ENCODE measurements at regions not wholly inside any gene's neighbourhood (a gene's known extent, or its start where the extent isn't known, plus 50 kb on each side); places are given as distances from the start of the nearest gene placed in this dataset.

- no peak for TF ChIP-seq ZFP37 (tag by site-specific recombination; IDR thresholded peaks at IDR 0.05)
Observed at GRCh38 chr4:46667790-46668189, 241.3 kb downstream of the COX7B2 start (continued).

- H3K4me1 ChIP-seq (ENCODE audit: control insufficient read depth, insufficient read depth, low read length) = no peaks in the 10 kb centered on the region
- H3K9me3 ChIP-seq (ENCODE audit: control insufficient read depth, insufficient read depth, low read depth, low read length) = no peaks in the 10 kb centered on the region
- POLR2A ChIA-PET = no interaction called here
- H3K36me3 ChIP-seq (ENCODE audit: control insufficient read depth in 2 of 2, insufficient read depth in 1 of 2, low read length in 2 of 2) = no peaks in the 10 kb centered on the region
- no peak overlapping the region for H3K4me3 ChIP-seq (ENCODE audit: low read depth, low read length)
- no peak overlapping the region for H3K27ac ChIP-seq (ENCODE audit: extremely low read depth, low read depth, low read length)
- CTCF ChIA-PET = no interaction called here
- TF ChIP-seq ZNF530 (tag by site-specific recombination; IDR thresholded peaks at IDR 0.05; ENCODE audit: low read depth) = no peak
- no peak for TF ChIP-seq YY1 (tag by site-specific recombination; IDR thresholded peaks at IDR 0.05)
- TF ChIP-seq ZNF155 (tag by site-specific recombination; IDR thresholded peaks at IDR 0.05) = no peak
- no peak for TF ChIP-seq PRDM10 (tag by site-specific recombination; IDR thresholded peaks at IDR 0.05)
- TF ChIP-seq WT1 (tag by site-specific recombination; IDR thresholded peaks at IDR 0.05) = no peak
- no peak for TF ChIP-seq ZNF707 (tag by site-specific recombination; IDR thresholded peaks at IDR 0.05)
- TF ChIP-seq ZNF596 (tag by site-specific recombination; IDR thresholded peaks at IDR 0.05) = no peak
- no peak for TF ChIP-seq TSHZ1 (tag by site-specific recombination; IDR thresholded peaks at IDR 0.05; ENCODE audit: borderline replicate concordance)
- no peak for TF ChIP-seq MEIS1 (CRISPR knock-in tag; IDR thresholded peaks at IDR 0.05; ENCODE audit: borderline replicate concordance)
- TF ChIP-seq GLI4 (tag by site-specific recombination; IDR thresholded peaks at IDR 0.05) = no peak
- TF ChIP-seq ZNF202 (tag by site-specific recombination; IDR thresholded peaks at IDR 0.05; ENCODE audit: borderline replicate concordance) = no peak
- no peak for TF ChIP-seq ZNF580 (tag by site-specific recombination; IDR thresholded peaks at IDR 0.05)
- TF ChIP-seq ZNF138 (tag by site-specific recombination; IDR thresholded peaks at IDR 0.05; ENCODE audit: borderline replicate concordance) = no peak
Observed at GRCh38 chr4:46656071-46656470, 253.0 kb downstream of the COX7B2 start.

- no peaks in the 10 kb centered on the region for H3K9me3 ChIP-seq (ENCODE audit: control insufficient read depth, insufficient read depth, low read depth, low read length)
- no peak overlapping the region for H3K4me3 ChIP-seq (ENCODE audit: low read depth, low read length)
- no peaks in the 10 kb centered on the region for H3K4me1 ChIP-seq (ENCODE audit: control insufficient read depth, insufficient read depth, low read length)
- H3K36me3 ChIP-seq (ENCODE audit: control insufficient read depth in 2 of 2, insufficient read depth in 1 of 2, low read length in 2 of 2) = no peaks in the 10 kb centered on the region
- ChIA-PET CTCF (no interaction called here), POLR2A (no interaction called here)
- no peak overlapping the region for H3K27ac ChIP-seq (ENCODE audit: extremely low read depth, low read depth, low read length)
- TF ChIP-seq ZNF596 (tag by site-specific recombination; IDR thresholded peaks at IDR 0.05) (no peak), FEZF1 (tag by site-specific recombination; IDR thresholded peaks at IDR 0.05) (no peak), ZNF16 (tag by site-specific recombination; IDR thresholded peaks at IDR 0.05; ENCODE audit: low read depth) (no peak), ZNF610 (tag by site-specific recombination; IDR thresholded peaks at IDR 0.05; ENCODE audit: borderline replicate concordance) (no peak), REPIN1 (tag by site-specific recombination; IDR thresholded peaks at IDR 0.05; ENCODE audit: low read depth) (no peak), ZNF202 (tag by site-specific recombination; IDR thresholded peaks at IDR 0.05; ENCODE audit: borderline replicate concordance) (no peak), ZNF777 (tag by site-specific recombination; IDR thresholded peaks at IDR 0.05; ENCODE audit: borderline replicate concordance) (no peak), GLI4 (tag by site-specific recombination; IDR thresholded peaks at IDR 0.05) (no peak), ZNF24 (tag by site-specific recombination; IDR thresholded peaks at IDR 0.05) (no peak), ZNF701 (tag by site-specific recombination; IDR thresholded peaks at IDR 0.05) (no peak), ZNF558 (tag by site-specific recombination; IDR thresholded peaks at IDR 0.05) (no peak)
Observed at GRCh38 chr4:46653842-46654241, 255.2 kb downstream of the COX7B2 start.
